NCI-H146 treated with DMSO at 0.1 percent for 48 hours (cell line): ENCODE measurements at regions not wholly inside any gene's neighbourhood (a gene's known extent, or its start where the extent isn't known, plus 50 kb on each side); places are given as distances from the start of the nearest gene placed in this dataset.

ENCODE experiments used
- DNase-seq: peaks from one replicate; lab custom pipeline; 2025; ENCODE audit not compliant: unreplicated experiment; lab: John Stamatoyannopoulos, UW

DNA sequence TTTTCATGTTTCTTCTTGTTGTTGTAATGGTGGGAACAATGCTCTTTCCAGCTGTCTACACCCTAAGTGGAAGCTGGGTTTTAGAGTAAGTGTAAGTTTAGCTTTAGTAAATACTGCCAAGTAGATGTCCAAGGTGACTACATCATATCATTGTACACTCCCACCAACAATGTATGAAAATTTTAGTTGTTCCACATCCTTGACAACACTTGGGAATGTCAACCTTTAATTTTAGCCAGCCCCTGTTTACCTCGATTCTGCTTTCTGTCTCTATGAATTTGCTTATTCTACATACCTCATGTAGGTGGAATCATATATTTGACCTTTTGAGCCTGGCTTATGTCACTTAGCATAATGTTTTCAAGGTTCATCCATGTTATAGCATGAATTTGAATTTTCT, 93.0 kb downstream of the MTPAP start:
- DNase-seq = no peak

DNA sequence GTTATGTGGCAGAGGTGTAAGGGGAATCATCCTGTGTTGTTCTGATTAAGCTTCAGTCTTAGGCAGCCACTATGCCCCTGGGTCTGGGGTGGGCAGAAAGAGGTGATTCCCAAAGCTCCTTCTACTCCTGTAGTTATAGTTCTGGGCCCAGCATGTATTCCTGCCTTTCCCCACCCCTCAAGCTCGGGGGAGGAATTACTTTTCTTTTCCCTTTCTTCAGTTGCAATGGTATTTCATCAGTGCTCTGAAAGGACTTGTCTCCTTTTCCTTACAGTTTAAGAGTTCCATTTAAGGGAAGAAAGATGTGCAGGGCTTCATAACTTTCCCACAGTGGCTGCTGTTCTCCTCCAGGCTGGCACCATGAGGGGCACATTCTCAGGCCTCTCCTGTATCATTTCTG, 94.2 kb downstream of the MTPAP start:
- DNase-seq = no peak

DNA sequence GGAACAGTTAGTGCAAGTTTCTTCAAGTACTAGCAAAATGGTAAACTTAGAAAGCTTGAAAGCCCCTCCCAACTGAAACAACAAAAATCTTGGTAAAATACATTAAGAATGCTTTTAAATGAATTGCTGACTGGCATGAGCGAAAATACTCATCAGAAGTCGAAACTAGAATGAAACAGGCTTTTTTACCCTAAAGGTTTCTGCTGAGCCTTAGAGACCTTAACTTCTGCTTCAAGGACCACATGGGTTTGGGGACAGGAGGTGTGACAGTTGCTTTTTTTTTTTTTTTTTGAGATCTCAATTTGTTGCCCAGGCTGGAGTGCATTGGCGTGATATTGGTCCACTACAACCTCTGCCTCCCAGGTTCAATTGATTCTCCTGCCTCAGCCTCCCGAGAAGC, 100.3 kb downstream of the MTPAP start:
- DNase-seq = no peak

DNA sequence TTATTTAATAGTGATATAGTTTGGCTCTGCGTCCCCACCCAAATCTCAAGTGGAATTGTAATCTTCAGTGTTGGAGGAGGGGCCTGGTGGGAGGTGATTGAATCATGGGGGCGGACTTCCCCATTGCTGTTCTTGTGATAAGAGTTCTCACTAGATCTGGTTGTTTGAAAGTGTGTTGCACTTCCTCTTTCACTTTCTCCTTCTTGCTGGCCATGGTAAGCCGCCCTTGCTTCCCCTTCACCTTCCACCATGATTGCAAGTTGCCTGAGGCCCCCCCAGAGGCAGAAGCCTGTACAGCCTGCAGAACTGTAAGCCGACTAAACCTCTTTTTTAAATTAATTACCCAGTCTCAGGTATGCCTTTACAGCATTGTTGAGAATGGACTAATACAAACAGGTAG, 101.4 kb downstream of the MTPAP start:
- DNase-seq = no peak

DNA sequence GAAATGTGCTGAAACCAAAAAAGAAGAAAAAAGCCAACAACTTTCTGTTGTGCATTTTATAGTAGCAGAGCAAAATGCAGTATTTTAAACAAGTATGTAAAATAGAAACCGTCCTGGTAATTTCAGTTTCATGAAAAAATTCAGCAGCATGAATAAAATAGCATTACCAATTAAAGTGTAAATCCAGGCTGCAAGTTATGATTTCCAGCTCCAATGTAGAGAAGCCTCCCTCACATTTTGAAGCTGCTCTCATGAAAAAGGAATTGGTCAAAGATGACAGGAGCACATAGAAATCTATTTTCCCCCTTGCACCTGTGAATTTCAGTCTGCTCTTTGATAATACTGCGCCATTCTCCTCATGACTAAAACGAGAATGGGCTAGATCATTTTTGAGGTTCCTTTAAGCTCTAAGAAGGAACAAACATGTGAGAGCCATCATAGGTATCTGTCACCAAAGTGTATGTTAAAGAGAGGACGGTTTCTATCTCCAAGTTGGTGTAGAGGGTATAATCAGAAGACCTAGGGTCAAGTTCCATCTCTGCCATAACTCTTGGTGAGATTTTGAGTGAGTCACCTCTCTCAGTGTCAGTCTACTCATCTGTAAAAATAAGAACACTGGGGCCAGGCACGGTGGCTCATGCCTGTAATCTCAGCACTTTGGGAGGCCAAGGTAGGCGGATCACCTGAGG, 107.5 kb downstream of the MTPAP start:
- DNase-seq = no peak

DNA sequence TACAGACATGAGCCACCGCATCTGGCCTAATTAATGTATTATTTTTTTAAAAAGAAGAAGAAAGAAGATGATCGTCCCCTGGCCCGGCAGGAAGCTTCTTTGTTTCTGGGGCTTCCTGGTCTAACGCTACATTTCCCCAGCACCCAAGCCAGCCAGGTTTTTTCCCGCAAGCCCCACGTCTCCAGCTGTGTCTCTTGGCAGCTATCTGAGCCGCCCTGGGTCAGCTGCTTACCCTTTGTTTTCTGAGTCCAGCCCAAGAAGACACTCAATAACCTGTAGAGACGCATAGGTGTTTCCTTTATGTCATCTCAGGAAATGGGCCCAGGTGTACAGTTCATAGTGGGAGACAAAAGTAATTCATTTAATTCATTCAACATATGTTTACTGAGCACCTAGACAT, 110.2 kb downstream of the MTPAP start:
- DNase-seq = peak; percentile 86

DNA sequence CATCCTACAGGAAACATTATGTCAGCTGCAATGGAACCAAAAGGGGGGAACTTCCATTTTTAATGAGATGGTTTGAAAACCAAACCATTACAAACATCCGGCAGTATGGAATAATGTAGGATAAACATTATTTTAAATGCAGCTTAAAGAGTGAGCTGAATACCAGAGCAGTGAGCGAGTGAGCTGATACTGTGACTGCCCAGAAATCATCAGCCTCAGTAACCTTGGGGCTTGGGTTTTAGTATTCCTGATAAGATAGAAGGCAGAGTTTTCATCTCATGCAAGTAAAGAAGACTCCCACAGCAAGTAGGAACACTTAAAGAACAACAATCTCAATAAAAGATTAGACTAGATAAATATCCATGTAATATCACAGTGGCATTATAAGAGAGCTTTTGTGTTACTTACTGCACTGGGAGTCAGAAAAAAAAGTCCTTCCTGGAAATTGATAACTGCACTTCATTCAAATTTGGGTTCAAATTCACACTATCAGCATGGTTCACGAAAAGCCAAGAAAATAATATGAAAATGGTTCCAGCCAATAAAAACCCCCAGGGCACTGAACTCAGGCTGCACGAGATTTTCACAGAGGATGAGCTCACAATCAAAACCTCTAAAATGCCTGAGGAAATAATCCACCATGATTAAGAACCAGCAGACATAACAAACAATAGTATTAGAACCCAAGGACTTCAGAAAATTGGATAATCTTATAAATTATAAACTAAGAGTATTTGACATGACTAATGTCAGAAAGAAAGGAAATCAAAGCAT, 115.7 kb downstream of the MTPAP start:
- no peak for DNase-seq

DNA sequence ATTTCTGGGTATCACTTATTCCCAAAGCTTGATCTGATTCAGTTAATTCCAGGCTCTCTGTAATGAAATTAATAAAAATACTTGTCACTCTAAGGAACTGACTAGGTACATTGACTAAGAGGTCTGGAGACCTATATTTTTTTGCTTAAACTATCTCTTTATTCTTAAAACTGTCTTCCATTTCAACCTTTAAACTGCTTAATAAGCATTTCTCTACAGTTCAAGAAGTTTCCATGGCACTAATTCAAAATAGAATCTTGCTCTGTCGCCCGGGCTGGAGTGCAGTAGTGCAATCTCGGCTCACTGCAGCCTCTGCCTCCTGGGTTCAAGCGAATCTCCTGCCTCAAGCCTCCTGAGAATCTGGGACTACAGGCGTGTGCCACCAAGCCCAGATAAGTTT, 117.4 kb downstream of the MTPAP start:
- no peak for DNase-seq

DNA sequence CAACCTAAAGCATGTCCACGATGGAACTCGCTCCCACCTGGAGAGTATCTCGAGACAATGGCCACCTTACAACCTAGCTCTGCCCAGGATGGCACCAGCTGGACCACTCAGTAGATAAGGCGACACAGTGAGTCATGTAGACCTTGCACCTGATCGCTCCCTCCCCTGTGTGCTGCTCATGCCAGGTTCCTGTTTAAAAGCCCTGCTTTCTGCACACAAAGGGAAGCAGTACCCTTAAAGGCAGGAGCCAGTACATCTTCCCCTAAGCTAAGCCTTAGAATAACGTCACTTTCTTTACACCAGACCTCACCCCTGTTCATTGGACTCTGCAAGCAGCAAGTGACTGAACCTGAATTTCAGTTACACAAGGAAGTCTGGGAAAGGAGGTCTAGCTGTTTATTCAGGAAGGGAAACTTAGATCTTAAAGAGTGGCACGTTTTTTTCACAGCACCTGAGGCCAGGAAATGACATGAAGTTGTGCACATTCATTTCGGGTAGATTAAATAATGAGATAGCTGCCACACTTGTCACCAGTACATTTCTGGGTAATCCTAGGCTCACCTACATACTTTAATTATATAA, 117.9 kb downstream of the MTPAP start:
- peak; percentile 40 for DNase-seq

DNA sequence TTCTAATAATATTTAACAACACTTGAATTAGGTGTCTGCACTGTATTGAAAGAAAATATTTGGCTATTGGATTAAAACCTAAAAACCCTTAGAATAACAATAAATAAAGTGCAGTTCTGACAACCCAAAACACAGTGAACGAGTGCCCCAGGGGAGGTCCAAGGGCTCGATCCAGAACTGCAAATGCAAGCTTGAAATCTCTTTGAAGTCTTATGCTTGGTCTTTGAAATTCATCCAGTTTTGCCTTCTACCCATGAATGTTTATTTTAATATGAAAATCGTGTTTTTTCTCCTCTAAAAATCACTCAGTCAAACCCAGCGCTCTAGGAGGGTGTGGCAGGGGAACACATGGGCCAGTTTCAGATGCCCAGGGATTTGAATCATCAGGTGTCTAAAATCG, 119.5 kb downstream of the MTPAP start:
- DNase-seq = no peak

DNA sequence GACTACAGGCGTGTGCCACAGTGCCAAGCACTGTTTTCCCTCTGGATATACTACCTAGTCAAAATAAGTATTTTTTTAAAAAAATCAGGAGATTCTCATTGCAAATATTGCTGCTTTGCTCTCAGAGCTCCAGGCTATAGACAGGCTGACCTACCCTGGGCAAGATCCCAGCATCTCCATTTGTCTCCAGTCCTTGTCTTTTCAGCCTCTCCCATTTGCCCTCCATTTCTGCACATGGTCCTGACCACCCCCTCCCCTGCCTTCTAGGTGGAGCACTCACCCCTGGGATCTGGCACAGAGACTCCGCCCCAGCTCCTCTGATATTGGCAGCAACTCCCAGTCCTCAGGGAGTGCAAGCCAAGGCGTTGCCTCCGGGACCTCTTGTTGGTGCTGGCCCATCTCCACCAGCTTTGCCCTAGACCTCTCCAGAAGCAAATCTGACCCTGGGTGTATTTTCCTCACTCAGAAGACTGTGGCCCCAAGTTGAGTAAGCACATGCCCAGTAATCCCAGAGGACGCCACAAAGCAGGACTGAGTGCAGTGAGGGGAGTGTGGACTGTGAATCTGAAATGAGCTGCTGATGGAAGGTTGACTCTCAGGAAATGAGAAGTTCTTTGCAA, 120.6 kb downstream of the MTPAP start:
- no peak for DNase-seq

DNA sequence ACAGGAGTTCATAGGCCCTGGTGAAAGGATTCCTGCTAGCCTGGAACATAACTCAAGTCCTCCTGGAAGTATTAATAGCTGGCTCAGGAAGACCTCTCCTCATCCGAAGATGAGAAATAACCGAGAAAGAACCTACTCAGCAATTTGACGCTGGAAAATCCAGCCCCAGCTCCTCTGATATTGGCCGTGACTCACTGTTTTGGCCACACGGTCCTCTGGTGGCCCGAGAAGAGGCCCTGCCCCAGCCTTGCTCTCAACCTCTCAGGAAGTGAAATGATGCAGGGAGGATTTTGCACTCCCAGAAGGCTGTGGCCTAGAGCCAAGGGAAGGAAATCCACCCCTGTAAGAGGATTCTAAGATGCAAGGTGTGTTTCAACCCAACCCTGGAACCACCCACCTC, 121.6 kb downstream of the MTPAP start:
- DNase-seq = no peak

DNA sequence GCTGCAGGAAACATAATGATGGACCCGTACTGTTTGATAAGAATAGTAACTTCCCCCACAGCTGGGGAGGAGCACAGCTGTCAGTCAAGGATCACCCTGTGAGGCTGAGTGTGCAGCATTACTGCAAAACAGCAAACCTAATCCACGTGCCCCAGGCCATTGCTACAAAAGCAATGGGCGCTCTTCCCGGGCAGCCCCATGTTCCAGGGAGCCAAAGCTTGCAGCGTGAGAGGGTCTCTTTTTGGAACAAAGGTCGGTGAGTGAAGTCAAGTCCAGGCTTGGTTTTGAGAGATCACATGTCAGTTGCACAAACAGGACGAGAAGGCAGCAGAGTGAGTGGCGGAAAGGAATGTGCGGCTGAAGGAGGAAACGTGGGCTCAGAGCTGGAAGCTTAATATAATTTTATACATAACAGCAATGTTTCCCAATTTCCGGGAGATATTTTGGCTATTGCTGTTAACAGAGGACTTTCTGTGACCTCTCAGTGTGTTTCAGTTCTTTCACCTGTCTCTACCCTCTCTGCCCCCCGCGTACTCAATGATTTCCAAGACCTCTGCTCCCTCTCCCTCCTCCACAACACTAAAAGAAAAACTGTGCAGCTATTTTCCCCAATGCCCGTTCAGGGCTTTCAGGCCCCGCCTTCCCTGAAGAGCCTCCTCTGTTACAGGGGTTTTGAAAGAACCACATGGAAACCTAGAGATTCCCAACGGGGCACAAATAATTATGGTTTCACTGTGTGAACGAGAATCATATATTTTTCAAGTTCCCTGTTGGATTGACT, 128.9 kb downstream of the MTPAP start:
- DNase-seq = no peak

DNA sequence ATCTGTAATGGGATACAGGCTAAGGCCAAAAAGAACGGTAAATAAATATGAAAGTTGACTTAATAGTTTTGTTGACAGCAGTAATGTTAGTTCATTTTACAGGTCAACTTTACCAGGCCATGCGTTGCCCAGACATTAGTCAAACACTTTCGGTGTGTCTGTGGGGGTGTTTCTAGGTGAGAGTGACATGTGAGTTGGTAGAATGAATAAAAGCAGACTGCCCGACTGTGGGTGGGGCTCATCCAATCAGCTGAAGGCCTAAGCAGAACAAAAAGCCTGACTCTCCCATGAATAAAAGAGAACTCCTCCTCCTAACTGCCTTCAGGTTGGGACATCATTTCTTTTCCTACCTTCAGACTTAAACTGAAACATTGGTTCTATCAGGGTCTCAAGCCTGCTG, 132.3 kb downstream of the MTPAP start:
- DNase-seq = no peak

DNA sequence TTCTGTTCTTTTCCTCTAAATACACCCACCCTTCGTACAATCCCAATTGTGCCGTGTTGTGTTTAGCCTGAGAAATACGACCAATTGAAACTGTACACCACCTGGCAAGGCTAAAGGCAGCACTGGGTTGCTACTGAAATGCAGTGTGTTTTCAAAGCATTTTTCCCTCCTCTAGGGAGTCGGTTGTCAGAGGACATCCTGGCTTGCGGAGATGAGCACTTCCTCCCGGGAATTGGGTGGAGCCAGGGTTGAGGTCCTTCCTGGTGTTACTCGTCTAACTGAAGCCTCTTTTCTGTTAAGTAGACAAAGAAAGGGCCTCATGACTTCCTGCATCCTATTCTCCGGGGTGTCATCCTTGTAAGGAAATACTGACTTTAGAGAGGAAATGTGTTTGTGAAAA, 133.5 kb downstream of the MTPAP start:
- DNase-seq = no peak

DNA sequence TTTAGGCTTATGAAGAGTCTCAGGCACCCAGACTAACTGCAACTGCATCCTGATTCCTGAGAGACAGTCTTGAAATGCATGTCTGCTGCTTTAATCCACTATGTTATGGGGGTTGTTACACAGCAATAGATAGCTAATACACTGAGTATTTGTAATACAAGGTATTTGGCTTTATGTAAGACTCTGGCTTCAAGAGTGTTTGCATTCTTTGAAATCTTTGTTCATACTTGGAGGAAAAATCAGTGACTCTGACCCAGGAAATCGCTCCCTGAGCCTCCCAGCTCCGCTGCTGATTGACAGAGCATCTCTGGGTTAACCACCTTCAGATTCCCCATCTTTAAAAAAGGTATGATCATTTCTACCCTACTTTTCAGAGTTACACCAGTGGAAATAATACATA, 133.9 kb downstream of the MTPAP start:
- no peak for DNase-seq

DNA sequence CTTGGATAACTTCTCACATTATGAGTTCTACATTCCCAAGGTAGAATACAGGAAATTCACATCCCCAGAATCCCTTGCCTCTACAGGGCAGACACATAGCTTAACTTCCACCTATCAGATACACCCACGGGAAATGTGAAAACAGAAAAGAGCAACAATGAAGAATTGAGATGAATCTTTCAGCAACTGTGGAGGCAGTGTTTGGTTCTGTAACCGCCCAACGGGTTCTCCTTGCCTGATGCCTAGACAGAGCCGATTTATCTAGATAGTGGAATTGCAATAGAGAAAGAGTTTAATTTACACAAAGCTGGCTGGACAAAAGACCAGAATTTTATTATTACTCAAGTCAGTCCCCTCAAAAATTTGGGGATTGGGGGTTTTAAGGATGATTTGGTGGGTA, 138.8 kb downstream of the MTPAP start:
- DNase-seq = no peak

DNA sequence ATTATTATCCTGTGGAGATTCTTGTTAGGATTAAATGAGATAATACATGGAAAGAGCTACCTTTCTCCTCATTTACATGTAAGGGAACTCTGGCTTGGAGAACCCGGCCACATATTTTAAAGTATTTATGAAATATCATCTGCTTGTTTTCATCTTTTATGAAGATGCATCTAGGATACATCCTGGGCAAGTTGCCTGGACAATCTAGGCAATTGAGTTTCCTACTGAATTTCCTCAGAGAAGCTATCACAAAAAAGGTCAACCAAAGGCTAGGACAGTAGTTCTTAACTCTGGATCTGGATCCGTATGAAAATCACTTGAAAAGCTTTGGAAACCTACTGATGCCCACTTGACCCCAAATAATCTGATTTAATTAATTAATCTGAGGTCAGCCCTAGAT, 140.7 kb downstream of the MTPAP start:
- no peak for DNase-seq

DNA sequence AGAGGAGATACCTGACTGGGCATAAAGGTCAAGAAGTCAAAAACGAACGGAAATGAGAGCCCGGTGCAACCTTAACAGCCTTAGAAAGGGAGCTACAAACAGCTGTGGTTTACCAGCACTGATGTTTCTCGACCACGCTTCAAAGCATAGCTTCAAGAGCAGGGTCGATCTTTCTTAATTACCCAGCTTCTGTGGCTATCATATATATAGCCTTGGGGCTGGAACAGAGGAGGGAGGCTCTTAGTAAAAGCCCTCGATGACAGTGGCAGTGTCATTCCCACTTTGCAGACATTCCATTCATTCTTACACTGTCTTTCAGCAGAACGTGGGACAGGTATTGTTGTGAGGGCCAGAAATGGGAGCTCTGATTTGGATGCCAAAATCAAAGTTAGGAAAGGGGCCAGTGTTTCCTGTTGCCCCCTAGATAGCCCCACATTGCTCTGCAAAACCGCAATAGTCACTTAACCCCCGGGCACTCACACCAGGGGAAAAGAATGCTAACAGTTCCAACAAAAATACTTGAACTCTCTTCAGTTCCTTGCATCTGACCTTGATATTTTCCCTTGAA, 141.5 kb downstream of the MTPAP start:
- no peak for DNase-seq

DNA sequence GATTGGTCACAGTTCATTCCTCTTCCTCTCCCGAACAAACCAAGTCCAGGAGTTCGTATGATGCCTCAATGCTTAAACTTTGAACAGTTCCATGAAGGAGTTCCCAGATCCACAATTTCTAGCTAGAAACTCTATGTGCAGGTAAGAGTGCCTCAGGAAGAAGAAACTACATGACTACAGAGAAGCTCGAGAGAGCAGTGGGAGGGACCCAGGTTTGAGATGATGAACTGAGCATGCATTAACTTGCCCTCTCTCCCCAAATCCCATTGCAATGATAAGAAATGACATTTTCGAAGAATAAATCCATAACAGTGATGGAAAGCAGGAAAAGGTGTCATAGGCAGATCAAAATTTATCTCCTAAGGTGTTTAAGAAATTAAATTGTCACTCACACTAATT, 140.6 kb upstream of the JCAD start:
- DNase-seq = no peak
